ENCODE measurements at regions not wholly inside any gene's neighbourhood (a gene's known extent, or its start where the extent isn't known, plus 50 kb on each side); places are given as distances from the start of the nearest gene placed in this dataset.

DNA sequence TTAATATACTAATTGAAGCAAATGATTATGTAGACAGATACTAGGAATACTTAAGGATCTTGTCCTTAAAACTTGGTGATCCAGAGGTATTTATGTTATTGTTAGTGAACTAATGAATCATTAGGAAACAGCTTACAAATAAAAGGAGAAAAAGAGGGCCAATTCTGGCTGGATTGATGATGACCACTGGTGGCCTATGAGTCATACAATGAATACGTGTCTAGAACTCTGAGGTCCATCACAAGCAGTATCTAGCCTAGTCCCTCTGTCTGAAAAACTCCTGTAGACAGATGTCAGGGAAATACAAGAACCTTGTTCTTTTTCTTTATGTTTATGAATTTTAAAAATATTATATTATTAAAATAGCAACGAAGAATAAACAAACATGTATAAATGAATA lies 51.7 kb upstream of the RTL1 start:
- DNase-seq (ENCODE audit: low read depth, low spot score): no peak

DNA sequence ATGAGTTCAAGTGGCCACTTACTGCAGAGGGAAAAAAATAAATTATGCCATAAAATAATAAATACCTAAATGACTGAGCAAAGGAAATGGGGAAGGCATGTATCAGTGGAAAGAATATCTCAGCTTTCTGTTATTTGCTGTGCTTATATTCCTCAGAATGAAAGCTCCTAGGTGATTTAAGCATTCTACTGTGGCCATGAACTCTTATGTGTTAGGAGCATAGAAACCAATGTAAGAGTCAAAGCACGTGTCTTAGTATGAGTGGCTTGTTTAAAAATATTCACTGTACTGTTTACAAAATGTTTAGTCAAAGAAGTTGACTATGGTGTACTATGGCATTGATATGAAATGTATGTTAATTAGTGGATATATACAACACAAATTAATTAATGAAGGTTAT lies 59.0 kb upstream of the RTL1 start:
- no peak for DNase-seq (ENCODE audit: low read depth, low spot score)

DNA sequence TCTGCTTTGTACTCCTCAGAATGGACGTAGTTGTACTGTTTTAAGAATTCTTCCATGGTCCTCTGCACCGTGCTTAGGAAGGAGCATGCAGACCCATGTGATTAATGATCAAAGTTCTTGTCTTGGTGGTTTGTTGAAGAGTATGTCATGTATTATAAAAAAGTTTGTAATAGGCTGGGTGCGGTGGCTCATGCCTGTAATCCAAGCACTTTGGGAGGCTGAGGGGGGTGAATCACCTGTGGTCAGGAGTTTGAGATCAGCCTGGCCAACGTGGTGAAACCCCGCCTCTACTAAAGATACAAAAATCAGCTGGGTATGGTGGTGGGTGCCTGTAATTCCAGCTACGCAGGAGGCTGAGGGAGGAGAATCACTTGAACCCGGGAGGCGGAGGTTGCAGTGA lies 61.8 kb upstream of the RTL1 start:
- DNase-seq (ENCODE audit: low read depth, low spot score): no peak

DNA sequence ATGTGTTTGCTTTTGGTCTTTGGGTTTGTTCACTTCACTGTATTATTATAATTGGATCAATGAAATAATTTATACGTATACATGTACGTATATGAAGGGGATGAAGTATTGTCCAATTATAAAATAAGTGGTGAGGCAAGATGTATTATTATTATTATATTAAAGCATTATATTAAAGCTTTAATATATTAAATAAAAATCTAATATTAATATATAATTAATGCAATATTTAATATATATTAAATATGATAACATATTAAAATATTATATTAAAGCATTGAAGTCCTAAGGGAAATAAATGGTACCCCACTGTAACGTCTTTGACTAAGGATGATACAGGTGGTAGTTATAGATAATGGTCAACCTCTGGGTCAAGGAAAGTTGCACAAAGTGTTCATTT lies 63.7 kb upstream of the RTL1 start:
- no peak for DNase-seq (ENCODE audit: low read depth, low spot score)

DNA sequence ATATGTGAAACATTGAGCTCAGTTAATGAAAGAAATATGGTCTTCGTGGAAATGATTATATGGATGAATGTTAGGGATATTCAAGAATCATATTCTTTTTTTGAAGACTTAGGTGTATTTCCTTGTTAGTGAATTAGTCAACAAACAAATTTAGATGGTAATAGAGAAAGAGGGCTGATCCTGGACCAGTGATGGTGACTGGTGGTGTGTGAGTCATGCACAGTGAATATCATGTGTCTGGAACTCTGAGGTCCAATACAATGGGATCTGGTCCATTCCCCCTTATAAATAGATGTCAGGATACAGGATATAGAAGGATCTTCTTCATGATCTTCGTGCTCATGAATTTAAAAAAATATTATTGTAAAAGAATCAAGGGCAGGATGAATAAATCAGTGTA lies 64.4 kb upstream of the RTL1 start:
- no peak for DNase-seq (ENCODE audit: low read depth, low spot score)

DNA sequence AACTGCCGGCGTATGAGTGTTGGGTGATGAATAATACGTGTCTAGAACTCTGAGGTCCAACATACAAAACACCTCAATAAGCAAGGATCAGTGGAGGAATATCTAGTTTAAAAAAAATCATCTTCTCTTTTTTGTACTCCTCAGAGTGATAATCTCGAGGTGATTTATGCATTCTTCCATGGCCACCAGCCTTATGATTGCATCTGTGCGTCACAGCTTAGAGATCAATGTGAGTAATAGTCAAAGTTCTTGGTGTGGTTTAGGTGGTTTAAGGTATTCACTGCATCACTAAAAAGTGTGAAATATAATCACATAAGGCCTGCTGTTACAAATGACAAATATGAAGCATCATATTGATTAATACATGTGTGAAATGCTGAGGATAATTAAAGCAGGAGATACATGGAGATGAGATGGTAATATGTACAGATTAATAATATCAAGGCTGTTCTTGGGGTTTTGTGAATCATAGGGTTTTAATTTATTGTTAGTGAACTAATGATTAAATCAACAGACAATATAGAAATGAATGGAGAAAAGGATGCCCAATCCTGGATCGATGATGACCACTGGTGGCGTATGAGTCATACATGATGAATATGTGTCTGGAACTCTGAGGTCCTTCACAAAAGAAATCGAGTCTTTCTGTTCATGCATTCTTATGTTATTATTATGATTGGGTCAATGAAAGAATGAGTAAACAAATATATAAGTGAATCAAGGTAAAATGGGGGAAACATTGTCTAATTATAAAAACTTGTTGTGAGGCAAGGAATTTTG lies 68.8 kb upstream of the RTL1 start:
- DNase-seq (ENCODE audit: low read depth, low spot score): no peak

DNA sequence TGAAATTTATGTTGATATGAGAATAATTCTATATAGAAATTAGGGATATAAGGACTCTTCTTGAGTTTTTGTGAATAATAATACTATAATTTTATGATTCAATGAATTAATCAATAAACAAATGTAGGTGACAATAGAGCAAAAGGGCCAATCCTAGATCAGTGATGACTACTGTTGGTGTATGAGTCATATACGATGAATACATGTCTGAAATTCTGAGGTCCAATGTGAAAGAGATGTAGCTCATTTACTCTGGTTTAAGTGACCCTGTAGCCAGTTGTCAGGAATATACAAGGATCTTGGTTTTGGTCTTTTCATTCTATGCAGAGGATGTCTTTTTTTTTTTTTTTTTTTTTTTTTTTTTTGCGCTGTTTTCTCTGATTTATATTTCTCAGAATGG lies 72.1 kb upstream of the RTL1 start:
- no peak for DNase-seq (ENCODE audit: low read depth, low spot score)

DNA sequence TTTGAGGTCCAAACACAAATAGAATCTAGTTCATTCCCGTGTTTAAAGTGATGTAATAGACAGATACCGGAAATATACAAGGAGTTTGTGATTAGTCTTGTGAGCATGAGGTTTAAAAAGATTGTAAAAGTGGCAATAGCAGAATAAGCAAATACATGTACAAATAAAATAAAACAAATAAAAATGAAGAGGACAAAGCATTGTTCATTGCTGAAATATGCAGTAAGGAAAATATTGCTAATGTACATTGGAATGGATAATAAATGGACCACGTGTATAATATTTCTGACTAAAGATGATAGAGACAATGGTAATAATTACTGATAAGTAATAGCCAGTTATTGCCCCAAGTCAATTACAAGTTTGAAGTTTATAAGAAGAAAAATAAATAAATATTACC lies 75.6 kb upstream of the RTL1 start:
- DNase-seq (ENCODE audit: low read depth, low spot score): no peak

DNA sequence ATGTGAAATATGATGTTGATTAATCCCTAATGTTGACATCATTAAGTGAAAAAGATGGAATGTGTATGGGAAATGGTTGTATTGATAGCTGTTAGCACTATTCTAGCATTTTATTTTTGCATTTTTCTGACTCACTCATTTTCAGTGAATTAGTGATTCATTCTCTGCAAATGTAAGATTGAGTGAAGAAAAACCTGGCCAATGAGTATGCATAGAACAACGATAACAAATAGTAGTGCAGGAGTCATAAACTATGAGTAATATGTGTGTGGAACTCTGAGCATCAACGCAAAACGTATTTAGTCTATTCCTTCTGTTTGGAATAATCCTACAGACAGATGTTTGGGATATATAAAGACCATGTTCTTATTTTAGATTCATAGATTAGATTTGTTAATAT lies 76.3 kb upstream of the RTL1 start:
- DNase-seq (ENCODE audit: low read depth, low spot score): no peak

DNA sequence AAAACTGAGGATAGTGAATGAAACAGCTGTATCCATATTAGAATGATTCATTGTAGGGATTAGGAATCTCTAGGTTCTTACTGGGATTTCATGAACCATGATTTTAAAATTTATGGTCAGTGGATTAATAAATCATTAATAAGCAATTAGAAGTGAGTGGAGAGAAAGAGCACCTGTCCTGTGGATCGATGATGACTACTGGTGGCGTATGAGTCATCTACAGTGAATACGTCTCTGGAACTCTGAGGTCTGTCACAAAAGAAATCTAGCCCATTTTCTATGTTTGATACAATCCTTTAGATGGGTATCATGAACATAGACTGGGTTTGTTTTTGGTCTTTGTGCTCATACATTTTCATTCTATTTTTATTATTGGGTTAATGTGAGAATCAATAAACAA lies 77.3 kb upstream of the RTL1 start:
- DNase-seq (ENCODE audit: low read depth, low spot score): no peak

DNA sequence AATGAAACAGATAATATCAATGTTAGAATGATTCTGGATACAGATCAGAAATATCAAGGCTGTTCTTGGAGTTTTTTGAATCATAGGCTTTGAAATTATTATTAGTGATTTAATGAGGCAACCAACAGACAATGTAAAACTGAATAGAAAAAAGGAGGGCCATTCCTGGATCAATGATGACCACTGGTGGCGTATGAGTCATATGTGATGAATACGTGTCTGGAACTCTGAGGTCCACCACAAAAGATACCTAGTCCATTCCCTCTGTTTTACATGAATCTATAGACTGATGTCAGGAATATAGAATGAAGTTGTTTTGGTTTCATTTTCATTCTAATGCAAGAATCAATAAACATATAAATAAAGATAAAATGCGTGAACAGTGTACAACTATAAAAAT lies 78.3 kb upstream of the RTL1 start:
- no peak for DNase-seq (ENCODE audit: low read depth, low spot score)

DNA sequence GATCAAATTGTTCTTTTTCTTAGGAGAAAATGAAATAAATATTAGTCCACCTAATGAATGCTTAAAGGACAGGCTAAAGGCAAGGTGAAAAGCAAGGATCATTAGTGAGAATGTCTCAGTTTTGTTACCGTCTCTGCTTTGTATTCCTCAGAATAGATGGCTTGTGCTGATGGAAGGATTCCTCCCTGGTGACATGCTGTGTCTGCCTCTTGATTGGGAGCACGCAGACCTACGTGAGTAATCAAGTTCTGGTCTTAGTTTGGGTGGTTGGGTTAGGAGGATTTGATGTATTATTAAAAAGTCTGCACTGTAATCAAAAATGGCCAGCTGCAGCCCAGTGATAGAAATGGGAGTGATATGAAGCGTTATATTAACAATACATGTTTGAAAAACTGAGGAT lies 78.8 kb upstream of the RTL1 start:
- no peak for DNase-seq (ENCODE audit: low read depth, low spot score)

DNA sequence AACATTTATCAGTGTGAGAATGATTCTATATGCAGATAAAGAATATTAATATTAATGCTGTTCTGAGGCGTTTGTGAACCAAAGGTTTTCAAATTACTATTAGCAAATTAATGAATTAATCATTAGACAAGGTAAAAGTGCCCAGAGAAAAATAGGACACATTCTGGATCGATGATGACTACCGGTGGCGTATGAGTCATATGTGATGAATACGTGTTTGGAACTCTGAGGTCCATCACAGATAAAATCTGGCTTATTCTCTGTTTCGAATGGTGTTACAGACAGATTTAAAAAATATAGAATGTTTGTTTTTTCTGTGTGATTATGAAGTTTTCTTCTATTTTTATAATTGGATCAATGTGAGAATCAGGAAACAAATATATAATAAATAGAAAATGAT lies 79.2 kb upstream of the RTL1 start:
- DNase-seq (ENCODE audit: low read depth, low spot score): no peak

DNA sequence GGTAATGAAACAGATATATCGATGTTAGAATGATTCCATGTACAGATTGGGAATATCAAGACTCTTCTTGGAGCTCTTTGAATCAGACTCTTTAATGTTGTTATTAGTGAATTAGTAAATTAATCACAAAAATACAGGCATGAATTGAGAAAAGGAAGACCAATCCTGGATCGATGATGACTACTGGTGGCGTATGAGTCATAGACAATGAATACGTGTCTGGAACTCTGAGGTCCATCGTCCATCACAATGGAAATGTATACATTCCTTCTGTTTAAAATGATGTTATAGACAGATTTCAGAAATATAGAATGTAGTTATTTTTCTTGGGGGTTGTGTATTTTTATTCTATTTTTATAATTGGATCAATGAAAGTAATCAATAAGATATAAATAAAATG lies 80.2 kb upstream of the RTL1 start:
- DNase-seq (ENCODE audit: low read depth, low spot score): no peak

DNA sequence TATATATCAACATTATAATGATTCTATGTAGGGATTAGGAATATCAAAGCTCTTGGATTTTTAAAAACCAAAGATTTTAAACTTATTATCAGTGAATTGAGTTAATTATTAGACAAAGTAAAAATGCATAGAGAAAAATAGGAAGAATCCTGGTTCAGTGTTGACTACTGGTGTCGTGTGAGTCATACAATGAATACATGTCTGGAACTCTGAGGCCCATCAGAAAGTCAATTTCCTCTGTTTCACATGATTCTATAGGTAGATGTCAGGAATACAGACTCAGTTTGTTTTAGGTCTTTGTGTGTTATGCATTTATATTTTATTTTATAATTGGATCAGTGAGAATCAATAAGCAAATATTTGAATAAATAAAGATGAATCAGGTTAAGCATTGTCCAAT lies 84.5 kb upstream of the RTL1 start:
- no peak for DNase-seq (ENCODE audit: low read depth, low spot score)

DNA sequence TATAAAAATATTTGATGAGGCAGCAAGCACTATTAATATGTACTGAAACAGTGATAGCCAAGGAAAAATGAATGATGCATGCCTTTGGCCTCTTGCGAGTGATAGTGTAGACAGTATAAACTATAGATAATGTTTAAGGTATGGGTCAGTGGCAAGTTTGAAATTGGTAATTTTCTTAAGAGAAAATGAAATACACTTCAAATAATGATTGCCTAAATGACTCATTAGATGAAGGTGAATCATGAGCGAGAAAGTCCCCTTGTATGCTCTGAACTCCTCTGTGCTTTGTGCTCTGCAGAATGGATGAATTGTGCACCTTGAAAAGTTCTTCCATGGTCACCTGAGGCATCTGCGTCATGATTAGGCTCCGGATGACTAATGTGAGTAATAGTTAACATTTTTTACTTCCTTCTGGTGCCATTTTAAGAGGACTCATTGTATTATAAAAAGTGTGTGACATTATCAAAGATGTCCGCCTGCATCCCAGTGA lies 84.9 kb upstream of the RTL1 start:
- DNase-seq (ENCODE audit: low read depth, low spot score): no peak

DNA sequence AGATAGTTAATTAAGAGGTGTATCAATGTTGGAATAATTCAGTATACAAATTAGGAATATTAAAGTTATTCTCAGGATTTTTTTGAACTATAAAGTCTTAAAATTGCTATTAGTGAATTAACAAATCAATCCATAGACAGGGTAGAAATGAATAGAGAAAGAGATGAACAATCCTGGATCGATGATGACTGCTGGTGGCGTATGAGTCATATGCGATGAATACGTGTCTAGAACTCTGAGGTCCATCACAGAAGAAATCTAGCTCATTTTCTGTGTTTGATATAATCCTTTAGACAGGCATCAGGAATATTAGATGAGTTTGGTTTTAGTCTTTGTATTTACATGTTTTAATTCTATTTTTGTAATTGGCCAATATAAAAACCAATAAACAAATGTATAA lies 85.4 kb upstream of the RTL1 start:
- no peak for DNase-seq (ENCODE audit: low read depth, low spot score)

DNA sequence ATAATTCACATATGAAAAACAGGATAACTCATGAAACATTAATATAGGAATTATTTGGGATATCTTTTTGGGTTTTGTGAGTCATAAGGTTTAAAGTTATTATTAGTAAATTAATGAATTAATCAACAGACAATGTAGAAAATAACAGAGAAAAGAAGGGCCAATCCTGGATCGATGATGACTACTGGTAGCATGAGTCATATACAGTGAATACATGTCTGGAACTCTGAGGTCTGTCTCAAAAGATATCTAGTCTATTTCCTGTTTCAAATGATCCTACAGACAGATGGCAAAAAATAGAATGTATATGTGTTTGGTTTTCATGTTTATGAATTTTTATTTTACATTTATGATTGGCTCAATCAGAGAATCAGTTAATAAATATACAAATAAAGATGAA lies 86.4 kb upstream of the RTL1 start:
- no peak for DNase-seq (ENCODE audit: low read depth, low spot score)

DNA sequence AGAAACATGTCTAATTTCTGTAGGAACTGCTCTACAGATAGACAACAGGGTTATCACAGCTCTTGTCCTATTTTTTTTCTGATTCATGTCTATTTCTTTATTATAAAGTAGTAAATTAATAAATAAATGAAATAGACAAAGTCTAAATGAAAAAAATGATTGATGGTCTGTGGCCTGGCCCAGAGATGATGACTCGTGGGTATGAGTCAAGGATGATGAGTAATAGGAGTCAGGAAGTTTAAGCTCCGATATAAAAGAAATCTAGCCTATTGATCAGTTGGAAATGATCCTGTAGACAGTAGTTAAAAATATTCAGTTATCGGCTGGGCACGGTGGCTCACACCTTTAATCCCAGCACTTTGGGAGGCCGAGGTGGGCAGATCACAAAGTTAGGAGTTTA lies 90.6 kb upstream of the RTL1 start:
- DNase-seq (ENCODE audit: low read depth, low spot score): no peak

DNA sequence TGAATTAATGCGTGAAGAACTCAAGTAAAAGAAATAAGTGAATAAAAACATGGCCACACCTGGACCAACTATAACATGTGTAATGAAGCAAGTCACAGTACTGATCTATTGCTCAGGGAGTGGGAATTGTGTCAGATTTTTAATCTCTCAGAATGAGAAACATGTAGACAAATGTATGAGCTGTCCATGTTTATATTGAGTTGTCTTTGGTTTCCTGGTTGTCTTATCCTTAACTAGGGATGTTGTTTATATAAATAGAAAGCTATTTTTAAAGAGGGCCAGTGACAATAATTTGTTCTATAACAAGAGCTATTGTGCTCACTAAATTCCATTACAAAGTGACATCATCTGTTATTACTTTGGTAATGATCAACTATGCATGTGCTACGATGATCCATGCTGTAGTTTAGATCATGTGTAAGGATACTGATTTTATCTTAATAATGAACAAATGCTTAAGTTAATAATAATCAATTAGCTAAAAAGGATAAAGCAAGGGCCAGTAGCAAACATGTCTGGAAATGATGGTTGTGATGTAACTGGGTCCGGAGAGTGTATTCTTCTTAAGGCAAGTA lies 91.3 kb upstream of the RTL1 start:
- DNase-seq (ENCODE audit: low read depth, low spot score): no peak

DNA sequence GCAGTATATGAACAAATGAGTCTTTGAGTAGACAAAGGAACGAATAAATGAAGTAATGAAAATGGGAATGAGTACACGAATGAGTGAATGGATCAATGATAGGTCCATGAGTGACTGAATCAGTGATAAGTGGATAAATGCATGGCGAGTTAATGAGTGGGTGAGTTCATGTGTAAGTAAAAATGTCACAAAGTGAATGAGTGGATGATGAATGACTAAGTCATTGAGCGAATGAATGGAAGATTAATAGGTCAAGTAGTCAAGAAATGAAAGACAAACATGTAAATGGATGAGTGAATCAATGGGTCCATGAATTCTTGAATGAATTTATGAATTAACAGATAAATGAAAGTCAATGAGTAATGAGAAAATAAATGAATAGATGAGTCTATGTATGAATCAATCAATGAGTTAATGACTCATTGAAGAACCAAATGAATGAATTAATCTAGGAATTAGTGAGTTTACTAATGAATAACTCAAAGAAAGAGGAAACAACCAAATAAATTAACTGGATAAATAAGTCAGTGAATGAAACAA lies 97.3 kb upstream of the RTL1 start:
- DNase-seq (ENCODE audit: low read depth, low spot score): no peak

DNA sequence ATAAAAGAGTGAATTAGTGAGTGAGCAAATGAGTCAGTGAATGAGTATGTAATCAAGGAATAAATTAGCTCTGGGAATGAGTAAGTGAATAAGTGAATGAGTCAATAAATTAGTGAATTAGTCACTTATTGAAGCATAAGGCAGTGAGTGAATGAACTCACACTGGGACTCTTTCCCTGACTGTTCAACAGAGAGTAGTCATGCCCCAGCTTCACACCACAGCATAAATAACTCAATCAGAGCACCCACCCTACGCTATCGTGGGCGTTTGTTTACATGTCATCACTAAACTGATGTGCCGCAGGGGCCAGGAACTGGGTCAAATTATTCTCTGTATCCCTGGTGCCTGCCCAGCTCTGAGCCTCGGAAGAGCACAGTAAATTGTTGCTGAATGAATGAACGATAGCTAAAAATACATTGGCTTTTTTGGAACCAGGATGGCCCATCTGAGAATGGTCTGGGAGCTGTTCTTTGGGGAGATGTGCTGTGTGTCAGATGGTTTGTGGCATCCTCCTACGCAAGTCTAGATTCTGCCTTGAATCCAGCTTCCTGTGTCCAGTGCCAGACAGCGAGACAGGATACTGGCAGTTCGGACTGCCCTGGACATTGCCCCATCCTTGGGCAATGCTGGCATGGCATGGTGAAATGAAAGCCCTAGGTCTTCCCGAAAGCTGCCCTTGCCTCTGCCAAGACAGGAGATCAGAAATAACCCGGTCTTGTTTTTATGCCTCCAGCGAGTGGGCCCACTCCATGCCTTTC lies 98.0 kb upstream of the RTL1 start:
- no peak for DNase-seq (ENCODE audit: low read depth, low spot score)

DNA sequence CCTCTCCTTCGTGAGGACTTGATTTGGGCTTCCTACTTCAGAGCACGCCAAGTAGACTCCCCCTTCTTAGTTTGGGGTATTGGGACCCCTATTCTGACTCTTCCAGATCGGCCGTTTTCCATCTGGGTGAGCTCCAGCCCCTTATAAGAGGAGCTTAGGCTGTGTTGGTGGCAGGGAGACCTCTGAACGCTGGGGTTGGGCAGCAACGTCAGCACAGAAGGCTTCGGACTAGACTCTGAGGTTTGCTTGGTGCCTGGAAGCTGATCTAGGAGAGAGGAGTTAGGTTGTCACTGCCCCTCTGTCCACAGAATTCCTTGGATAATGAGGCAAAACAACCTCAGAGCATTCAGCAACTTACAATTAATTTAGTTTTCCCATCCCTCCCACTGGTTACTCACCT lies 99.2 kb upstream of the RTL1 start:
- DNase-seq (ENCODE audit: low read depth, low spot score): no peak

Measured in activated CD4-positive, CD25-positive, alpha-beta regulatory T cell treated with anti-CD3 and anti-CD28 coated beads, Interleukin-2, amount 50 U/mL, for 16 hours (primary cell).